ENCODE measurements at regions not wholly inside any gene's neighbourhood (a gene's known extent, or its start where the extent isn't known, plus 50 kb on each side); places are given as distances from the start of the nearest gene placed in this dataset.

GRCh38 chr2:38427054-38427453 lies 50.0 kb upstream of the ATL2 start:
- TF ChIP-seq, protein P1, sequence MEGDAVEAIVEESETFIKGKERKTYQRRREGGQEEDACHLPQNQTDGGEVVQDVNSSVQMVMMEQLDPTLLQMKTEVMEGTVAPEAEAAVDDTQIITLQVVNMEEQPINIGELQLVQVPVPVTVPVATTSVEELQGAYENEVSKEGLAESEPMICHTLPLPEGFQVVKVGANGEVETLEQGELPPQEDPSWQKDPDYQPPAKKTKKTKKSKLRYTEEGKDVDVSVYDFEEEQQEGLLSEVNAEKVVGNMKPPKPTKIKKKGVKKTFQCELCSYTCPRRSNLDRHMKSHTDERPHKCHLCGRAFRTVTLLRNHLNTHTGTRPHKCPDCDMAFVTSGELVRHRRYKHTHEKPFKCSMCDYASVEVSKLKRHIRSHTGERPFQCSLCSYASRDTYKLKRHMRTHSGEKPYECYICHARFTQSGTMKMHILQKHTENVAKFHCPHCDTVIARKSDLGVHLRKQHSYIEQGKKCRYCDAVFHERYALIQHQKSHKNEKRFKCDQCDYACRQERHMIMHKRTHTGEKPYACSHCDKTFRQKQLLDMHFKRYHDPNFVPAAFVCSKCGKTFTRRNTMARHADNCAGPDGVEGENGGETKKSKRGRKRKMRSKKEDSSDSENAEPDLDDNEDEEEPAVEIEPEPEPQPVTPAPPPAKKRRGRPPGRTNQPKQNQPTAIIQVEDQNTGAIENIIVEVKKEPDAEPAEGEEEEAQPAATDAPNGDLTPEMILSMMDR (IDR thresholded peaks at IDR 0.05; ENCODE audit: low read length), result no peak
- TF ChIP-seq EZH2 (IDR thresholded peaks at IDR 0.05; ENCODE audit: borderline replicate concordance, low read length), result no peak

All from OCI-LY1 (cell line).